GM12878 (cell line): ENCODE measurements at regions not wholly inside any gene's neighbourhood (a gene's known extent, or its start where the extent isn't known, plus 50 kb on each side); places are given as distances from the start of the nearest gene placed in this dataset.

Experiments used
- ATAC-seq: fragments of 200-7000 bp; cut with Tn5 transposase; 3 replicates; pipeline ENCODE4 v1.9.1; 2020; ENCODE audit warnings: mild to moderate bottlenecking, moderate library complexity
- BruUV-seq: library from RNA; stranded (reverse); fragments of 400-500 nt; replicated peaks from 2 replicates; lab custom pipeline; 2021; lab: Mats Ljungman, UMichigan
- CTCF ChIA-PET: fragments of 300-600 bp; sonication (Branson Sonifier 250); formaldehyde crosslinking; extraction: SDS; loops from one replicate; lab custom pipeline; 2021; ENCODE audit warnings: inconsistent platforms; lab: Yijun Ruan, JAX
- POLR2A ChIA-PET: fragments of 350-600 bp; formaldehyde crosslinking; extraction: SDS; loops from one replicate; lab custom pipeline; 2021; ENCODE audit warnings: inconsistent platforms; lab: Charles Lee
- RAD21 ChIA-PET: fragments of 300-600 bp; sonication (Branson Sonifier 250); formaldehyde crosslinking; loops from one replicate; lab custom pipeline; 2023; ENCODE audit warnings: antibody characterized with exemption; ENCODE audit not compliant: unreplicated experiment; lab: Charles Lee
- SMC1A ChIA-PET: fragments of 300-600 bp; sonication (Branson Sonifier 250); formaldehyde crosslinking; loops from one replicate; lab custom pipeline; 2023; ENCODE audit not compliant: unreplicated experiment, uncharacterized antibody; lab: Charles Lee
- DNase-seq: peaks from one replicate; pipeline ENCODE4 v3.0.0-alpha.2; 2011; ENCODE audit warnings: low read depth, low spot score
- FAIRE-seq: peaks from 3 replicates; lab custom pipeline; 2011; peaks lifted over from hg19 to GRCh38; lab: Jason Lieb, UNC
- H2AFZ ChIP-seq: 2 replicates; pipeline ENCODE4 v1.6.0; 2011; ENCODE audit warnings: low read depth, low read length, control low read depth; ENCODE audit not compliant: control insufficient read depth
- H3K27ac ChIP-seq: 2 replicates; pipeline ENCODE4 v1.5.1; 2011; ENCODE audit warnings: control low read depth; ENCODE audit not compliant: control insufficient read depth, insufficient read depth
- H3K27me3 ChIP-seq, 2 experiments: replicated peaks in 1 of 2; 2 replicates each; pipeline versions ENCODE4 v1.6.0 to v1.6.1; 2011; ENCODE audit warnings: low read length in 1 of 2; ENCODE audit not compliant: control insufficient read depth in 2 of 2, insufficient read depth in 2 of 2
- H3K36me3 ChIP-seq, 2 experiments: 2 replicates each; pipeline ENCODE4 v1.5.1; 2011; ENCODE audit warnings: low read length in 1 of 2; ENCODE audit not compliant: control insufficient read depth in 2 of 2, insufficient read depth in 2 of 2
- H3K4me1 ChIP-seq: 2 replicates; pipeline ENCODE4 v1.6.1; 2011; ENCODE audit warnings: mild to moderate bottlenecking, low read length, moderate library complexity, mixed read lengths; ENCODE audit not compliant: control insufficient read depth, insufficient read depth
- H3K4me2 ChIP-seq: 2 replicates; pipeline ENCODE4 v1.6.0; 2011; ENCODE audit warnings: control low read depth; ENCODE audit not compliant: control insufficient read depth, insufficient read depth
- H3K4me3 ChIP-seq: fragments of 200-600 bp; sonication (generic); 2 replicates; pipeline ENCODE4 v1.5.1; 2016
- H3K79me2 ChIP-seq: 2 replicates; pipeline ENCODE4 v1.6.0; 2011; ENCODE audit warnings: low read length; ENCODE audit not compliant: control insufficient read depth, insufficient read depth
- H3K9ac ChIP-seq: 2 replicates; pipeline ENCODE4 v1.8.0; 2011; ENCODE audit warnings: low read length, control low read depth, mixed read lengths; ENCODE audit not compliant: control insufficient read depth, insufficient read depth
- H3K9me3 ChIP-seq: replicated peaks from 3 replicates; pipeline ENCODE4 v1.5.1; 2011; ENCODE audit warnings: mild to moderate bottlenecking, low read length; ENCODE audit not compliant: control insufficient read depth, insufficient read depth
- H4K20me1 ChIP-seq: 2 replicates; pipeline ENCODE4 v1.6.0; 2011; ENCODE audit not compliant: control insufficient read depth, insufficient read depth
- BCLAF1 ChIP-seq: fragments of 450-650 bp; IDR thresholded peaks from 2 replicates; pipeline ENCODE4 v1.6.1; 2017; ENCODE audit warnings: antibody characterized with exemption, mild to moderate bottlenecking, moderate library complexity
- CEBPB ChIP-seq, 2 experiments: fragments of 150-350 bp in 1 of 2; IDR thresholded peaks; 2 replicates each; pipeline ENCODE4 v1.6.1; 2012 to 2014; ENCODE audit warnings: low read depth in 2 of 2, low read length in 2 of 2, borderline replicate concordance in 1 of 2, inconsistent platforms in 1 of 2
- CEBPZ ChIP-seq: fragments of 150-350 bp; IDR thresholded peaks from 2 replicates; pipeline ENCODE4 v1.6.1; 2016; ENCODE audit warnings: low read depth, low read length
- ESRRA ChIP-seq: IDR thresholded peaks from 2 replicates; pipeline ENCODE4 v1.6.1; 2012; ENCODE audit warnings: mild to moderate bottlenecking, low read length, improper control_type of control experiment
- GATAD2B ChIP-seq: fragments of 450-650 bp; conservative IDR thresholded peaks from 2 replicates; pipeline ENCODE4 v1.6.1; 2017; ENCODE audit warnings: low read depth, mild to moderate bottlenecking, moderate library complexity
- PKNOX1 ChIP-seq: fragments of 450-650 bp; IDR thresholded peaks from 2 replicates; pipeline ENCODE4 v1.6.1; 2016; ENCODE audit warnings: mild to moderate bottlenecking
- SIN3A ChIP-seq: IDR thresholded peaks from 2 replicates; pipeline ENCODE4 v1.6.1; 2012; ENCODE audit warnings: low read depth, low read length, improper control_type of control experiment
- SMAD1 ChIP-seq: fragments of 450-650 bp; IDR thresholded peaks from 2 replicates; pipeline ENCODE4 v1.6.1; 2018; ENCODE audit warnings: mild to moderate bottlenecking, low read depth; ENCODE audit not compliant: partially characterized antibody
- SUZ12 ChIP-seq: fragments of 200-600 bp; sonication (generic); IDR thresholded peaks from one replicate; pipeline ENCODE4 v1.6.1; 2018; ENCODE audit warnings: antibody characterized with exemption, mild to moderate bottlenecking; ENCODE audit not compliant: unreplicated experiment
- ZNF217 ChIP-seq: fragments of 450-650 bp; IDR thresholded peaks from 2 replicates; pipeline ENCODE4 v1.6.1; 2017; ENCODE audit warnings: antibody characterized with exemption, mild to moderate bottlenecking
- ZNF384 ChIP-seq: IDR thresholded peaks from 2 replicates; pipeline ENCODE4 v1.6.1; 2012; ENCODE audit warnings: low read depth, mild to moderate bottlenecking, low read length, improper control_type of control experiment, borderline replicate concordance
- WGBS: methylation state at CpG from one replicate; pipeline ENCODE4 v1.1.6; 2016; ENCODE audit warnings: low lambda C conversion rate; ENCODE audit not compliant: insufficient replicate concordance, insufficient coverage; ENCODE audit errors: missing lambda C conversion rate; 5-methylcytosine and 5-hydroxymethylcytosine counted together
- in situ Hi-C: fragments of 300-500 bp; cut with MboI; formaldehyde crosslinking; loops from 9 replicates; pipeline ENCODE4 v1.14.3; 2018; ENCODE audit warnings: mixed read lengths
- intact Hi-C: fragments of 100-400 bp; cut with micrococcal nuclease; formaldehyde crosslinking; loops from one replicate; pipeline ENCODE4 v1.14.2; 2022; ENCODE audit not compliant: unreplicated experiment
- TF ChIP-seq, protein P1 (sequence below): IDR thresholded peaks from 2 replicates; pipeline ENCODE4 v1.6.1; 2012; ENCODE audit warnings: low read depth, low read length, improper control_type of control experiment
- TF ChIP-seq, protein P2 (sequence below): IDR thresholded peaks from 2 replicates; pipeline ENCODE4 v1.6.1; 2012; ENCODE audit warnings: low read depth, low read length, improper control_type of control experiment
- TF ChIP-seq, protein P3 (sequence below), 3 experiments: IDR thresholded peaks in 2 of 3; conservative IDR thresholded peaks in 1 of 3; 2 replicates each; pipeline ENCODE4 v1.5.1; 2011; ENCODE audit warnings: low read depth in 3 of 3, low read length in 3 of 3, mild to moderate bottlenecking in 3 of 3, control low read depth in 2 of 3, moderate library complexity in 2 of 3, inconsistent platforms in 1 of 3, mixed read lengths in 1 of 3; ENCODE audit not compliant: control insufficient read depth in 2 of 3, insufficient read depth in 1 of 3; ENCODE audit errors: extremely low read depth in 1 of 3

DNA sequence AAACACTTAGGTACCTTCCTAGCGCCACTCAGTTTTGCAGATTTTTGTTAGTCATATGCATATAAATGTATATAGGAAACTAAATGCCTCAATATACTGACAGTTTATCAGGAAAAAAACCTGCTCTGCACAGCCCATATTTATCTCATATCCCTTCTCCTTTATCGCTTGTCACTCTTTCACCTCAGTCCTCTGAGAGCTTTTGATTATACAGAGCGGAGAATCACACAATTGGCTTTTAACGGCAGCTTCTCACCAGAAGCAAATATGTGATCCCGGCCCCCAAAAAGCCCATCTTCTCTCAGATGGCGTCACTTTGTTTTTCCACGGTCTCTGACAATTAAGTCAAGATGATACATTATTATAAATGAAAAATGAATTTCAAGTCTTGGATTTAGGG, 362.6 kb downstream of the DNAH5 start:
- 41% methylated on average over 7 of the region's 7 CpGs for WGBS
- ATAC-seq: no peak
- Histone ChIP-seq H4K20me1 (no peaks in the 10 kb centered on the region), H3K36me3 (no peaks in the 10 kb centered on the region), H3K27me3 (no peaks in the 10 kb centered on the region), H3K4me1 (no peaks in the 10 kb centered on the region), H3K27ac (no peak overlapping the region), H2AFZ (no peak overlapping the region), H3K9me3 (no peaks in the 10 kb centered on the region), H3K4me3 (no peak overlapping the region), H3K4me2 (no peak overlapping the region), H3K9ac (no peak overlapping the region), H3K79me2 (no peaks in the 10 kb centered on the region)
- DNase-seq: no peak
- intact Hi-C loops: no loop called here
- ChIA-PET CTCF (no interaction called here), RAD21 (no interaction called here), POLR2A (no interaction called here), SMC1A (no interaction called here)
- FAIRE-seq: no peak
- in situ Hi-C loops: no loop called here
- no TSS peak for BruUV-seq
- TF ChIP-seq, protein P1, sequence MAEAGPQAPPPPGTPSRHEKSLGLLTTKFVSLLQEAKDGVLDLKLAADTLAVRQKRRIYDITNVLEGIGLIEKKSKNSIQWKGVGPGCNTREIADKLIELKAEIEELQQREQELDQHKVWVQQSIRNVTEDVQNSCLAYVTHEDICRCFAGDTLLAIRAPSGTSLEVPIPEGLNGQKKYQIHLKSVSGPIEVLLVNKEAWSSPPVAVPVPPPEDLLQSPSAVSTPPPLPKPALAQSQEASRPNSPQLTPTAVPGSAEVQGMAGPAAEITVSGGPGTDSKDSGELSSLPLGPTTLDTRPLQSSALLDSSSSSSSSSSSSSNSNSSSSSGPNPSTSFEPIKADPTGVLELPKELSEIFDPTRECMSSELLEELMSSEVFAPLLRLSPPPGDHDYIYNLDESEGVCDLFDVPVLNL: no peak
- TF ChIP-seq, protein P2, sequence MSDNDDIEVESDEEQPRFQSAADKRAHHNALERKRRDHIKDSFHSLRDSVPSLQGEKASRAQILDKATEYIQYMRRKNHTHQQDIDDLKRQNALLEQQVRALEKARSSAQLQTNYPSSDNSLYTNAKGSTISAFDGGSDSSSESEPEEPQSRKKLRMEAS: no peak
- TF ChIP-seq BCLAF1: no peak
- no peak for TF ChIP-seq ZNF217
- TF ChIP-seq CEBPZ: no peak
- TF ChIP-seq, protein P3, sequence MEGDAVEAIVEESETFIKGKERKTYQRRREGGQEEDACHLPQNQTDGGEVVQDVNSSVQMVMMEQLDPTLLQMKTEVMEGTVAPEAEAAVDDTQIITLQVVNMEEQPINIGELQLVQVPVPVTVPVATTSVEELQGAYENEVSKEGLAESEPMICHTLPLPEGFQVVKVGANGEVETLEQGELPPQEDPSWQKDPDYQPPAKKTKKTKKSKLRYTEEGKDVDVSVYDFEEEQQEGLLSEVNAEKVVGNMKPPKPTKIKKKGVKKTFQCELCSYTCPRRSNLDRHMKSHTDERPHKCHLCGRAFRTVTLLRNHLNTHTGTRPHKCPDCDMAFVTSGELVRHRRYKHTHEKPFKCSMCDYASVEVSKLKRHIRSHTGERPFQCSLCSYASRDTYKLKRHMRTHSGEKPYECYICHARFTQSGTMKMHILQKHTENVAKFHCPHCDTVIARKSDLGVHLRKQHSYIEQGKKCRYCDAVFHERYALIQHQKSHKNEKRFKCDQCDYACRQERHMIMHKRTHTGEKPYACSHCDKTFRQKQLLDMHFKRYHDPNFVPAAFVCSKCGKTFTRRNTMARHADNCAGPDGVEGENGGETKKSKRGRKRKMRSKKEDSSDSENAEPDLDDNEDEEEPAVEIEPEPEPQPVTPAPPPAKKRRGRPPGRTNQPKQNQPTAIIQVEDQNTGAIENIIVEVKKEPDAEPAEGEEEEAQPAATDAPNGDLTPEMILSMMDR (IDR thresholded peaks at IDR 0.05 in 2 of 3, conservative IDR thresholded peaks at IDR 0.05 in 1 of 3; ENCODE audit: control insufficient read depth in 2 of 3, extremely low read depth in 1 of 3, insufficient read depth in 1 of 3, low read depth in 3 of 3, low read length in 3 of 3): no peak
- TF ChIP-seq ESRRA: no peak
- no peak for TF ChIP-seq SMAD1
- TF ChIP-seq SUZ12: no peak
- no peak for TF ChIP-seq GATAD2B
- TF ChIP-seq ZNF384: no peak
- TF ChIP-seq PKNOX1: no peak
- no peak for TF ChIP-seq CEBPB (IDR thresholded peaks at IDR 0.05; ENCODE audit: borderline replicate concordance in 1 of 2, low read depth in 2 of 2, low read length in 2 of 2)
- no peak for TF ChIP-seq SIN3A
